MCF 10A (cell line): ENCODE measurements at regions not wholly inside any gene's neighbourhood (a gene's known extent, or its start where the extent isn't known, plus 50 kb on each side); places are given as distances from the start of the nearest gene placed in this dataset.
A peak's percentile ranks its signal among the peaks of the same experiment; 100 is the strongest.

Experiments used
- BruUV-seq: library from RNA; stranded (reverse); fragments of 400-500 nt; replicated peaks from 2 replicates; lab custom pipeline; 2021; lab: Mats Ljungman, UMichigan
- CTCF ChIA-PET: fragments of 300-600 bp; sonication (Branson Sonifier 250); formaldehyde crosslinking; extraction: SDS; loops from one replicate; lab custom pipeline; 2021; ENCODE audit warnings: antibody characterized with exemption, inconsistent platforms; lab: Yijun Ruan, JAX
- POLR2A ChIA-PET: fragments of 300-600, 350-650 bp; sonication (Branson Sonifier 250); formaldehyde crosslinking; extraction: SDS; loops from one replicate; lab custom pipeline; 2020; ENCODE audit warnings: antibody characterized with exemption, inconsistent platforms; lab: Yijun Ruan, JAX
- DNase-seq: peaks from one replicate; pipeline ENCODE4 v3.0.0-alpha.2; 2018; ENCODE audit not compliant: unreplicated experiment
- H3K27ac Mint-ChIP-seq: one replicate; pipeline ENCODE4 v1.8.0; 2022; ENCODE audit warnings: mild to moderate bottlenecking, low read depth, mixed read lengths; ENCODE audit not compliant: unreplicated experiment
- H3K27me3 Mint-ChIP-seq: one replicate; pipeline ENCODE4 v1.8.0; 2022; ENCODE audit warnings: mixed read lengths; ENCODE audit not compliant: insufficient read depth, unreplicated experiment
- H3K36me3 Mint-ChIP-seq: one replicate; pipeline ENCODE4 v1.8.0; 2022; ENCODE audit warnings: mild to moderate bottlenecking, moderate library complexity, mixed read lengths; ENCODE audit not compliant: insufficient read depth, unreplicated experiment
- H3K4me1 Mint-ChIP-seq: one replicate; pipeline ENCODE4 v1.8.0; 2022; ENCODE audit warnings: mixed read lengths; ENCODE audit not compliant: insufficient read depth, unreplicated experiment
- H3K4me3 Mint-ChIP-seq: one replicate; pipeline ENCODE4 v1.8.0; 2022; ENCODE audit warnings: mild to moderate bottlenecking, moderate library complexity, mixed read lengths; ENCODE audit not compliant: unreplicated experiment
- H3K9me3 Mint-ChIP-seq: one replicate; pipeline ENCODE4 v1.8.0; 2022; ENCODE audit warnings: mixed read lengths; ENCODE audit not compliant: unreplicated experiment
- CTCF ChIP-seq: fragments of 200-600 bp; IDR thresholded peaks from one replicate; pipeline ENCODE4 v1.8.0; 2022; ENCODE audit warnings: antibody characterized with exemption, mild to moderate bottlenecking; ENCODE audit not compliant: unreplicated experiment
- intact Hi-C: fragments of 100-400 bp; cut with micrococcal nuclease; formaldehyde crosslinking; loops from 2 replicates; pipeline ENCODE4 v1.14.1; 2022

DNA sequence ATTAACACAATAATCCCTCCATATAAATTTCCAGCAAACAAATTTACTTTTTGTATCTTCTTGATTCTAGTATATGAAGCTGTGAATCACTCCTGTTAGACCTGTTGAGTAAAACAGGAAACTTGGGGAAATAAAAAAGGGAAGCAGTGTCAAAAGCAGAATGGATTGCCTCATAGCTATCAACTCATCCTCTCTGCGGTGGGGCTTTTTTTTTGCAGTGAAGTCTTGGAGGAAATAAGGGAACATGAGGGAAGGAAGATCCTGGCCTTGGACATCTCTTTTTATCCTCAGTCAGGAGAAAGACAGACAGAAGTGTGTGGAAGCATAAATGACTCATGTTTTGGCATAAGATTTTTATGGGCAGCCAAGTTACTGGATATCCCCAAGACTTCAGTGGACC lies 332.5 kb downstream of the TFAP2A start:
- Mint-ChIP-seq H3K36me3 (no peaks in the 10 kb centered on the region), H3K4me1 (peaks cover 49% of the 10 kb centered on the region), H3K4me3 (no peak overlapping the region), H3K27me3 (no peaks in the 10 kb centered on the region), H3K9me3 (no peaks in the 10 kb centered on the region), H3K27ac (peak overlapping the region; percentile 33)
- CTCF ChIA-PET, result interaction anchor here (0.5 to 1.4 kb wide), 11 partner anchors 116 to 831 kb away, joined by 3 to 7 read pairs (median 3); partner anchors contain the start of gene TFAP2A
- no peak for TF ChIP-seq CTCF
- intact Hi-C loops, result loop anchor here (5.0 kb wide), 4 partner anchors 155 to 1100 kb away; no protein-coding TSS in a partner anchor
- POLR2A ChIA-PET, result interaction anchor here (0.6 to 8.8 kb wide), 10 partner anchors 50 to 346 kb away, joined by 3 to 103 read pairs (median 4); partner anchors contain the start of gene TFAP2A
- DNase-seq, result peak; percentile 71
- no TSS peak for BruUV-seq

GRCh38 chr6:10081957-10082356 lies 332.9 kb downstream of the TFAP2A start:
- intact Hi-C loops, result loop anchor here (5.0 kb wide), 4 partner anchors 155 to 1100 kb away; no protein-coding TSS in a partner anchor
- no peak overlapping the region for H3K4me3 Mint-ChIP-seq
- CTCF ChIA-PET, result interaction anchor here (0.6 to 1.2 kb wide), 9 partner anchors 116 to 1223 kb away, joined by 3 to 7 read pairs (median 3); no protein-coding TSS in a partner anchor
- no peak for TF ChIP-seq CTCF
- no peaks in the 10 kb centered on the region for H3K27me3 Mint-ChIP-seq
- H3K27ac Mint-ChIP-seq, result peak overlapping the region; percentile 53
- no peaks in the 10 kb centered on the region for H3K36me3 Mint-ChIP-seq
- no peak for DNase-seq
- POLR2A ChIA-PET, result interaction anchor here (0.6 to 8.8 kb wide), 5 partner anchors 50 to 346 kb away, joined by 3 to 103 read pairs (median 4); partner anchors contain the start of gene TFAP2A
- BruUV-seq, result no TSS peak
- no peaks in the 10 kb centered on the region for H3K9me3 Mint-ChIP-seq
- peaks cover 49% of the 10 kb centered on the region for H3K4me1 Mint-ChIP-seq

GRCh38 chr6:10081075-10081474 lies 333.8 kb downstream of the TFAP2A start:
- no peak for TF ChIP-seq CTCF
- Mint-ChIP-seq H3K4me1 (peaks cover 49% of the 10 kb centered on the region), H3K4me3 (no peak overlapping the region), H3K9me3 (no peaks in the 10 kb centered on the region), H3K27ac (peak overlapping the region; percentile 53), H3K27me3 (no peaks in the 10 kb centered on the region), H3K36me3 (no peaks in the 10 kb centered on the region)
- no TSS peak for BruUV-seq
- ChIA-PET POLR2A (interaction anchor here (0.6 to 8.8 kb wide), 3 partner anchors 329 to 361 kb away, joined by 4 to 103 read pairs (median 22); partner anchors contain the start of gene TFAP2A), CTCF (no interaction called here)
- intact Hi-C loops, result loop anchor here (5.0 kb wide), 4 partner anchors 156 to 1099 kb away; no protein-coding TSS in a partner anchor
- no peak for DNase-seq

- no peaks in the 10 kb centered on the region for H3K9me3 Mint-ChIP-seq
- no peak for TF ChIP-seq CTCF
- ChIA-PET CTCF (interaction anchor here (0.6 kb wide), 1 partner anchor 320 kb away, joined by 3 read pairs; no protein-coding TSS in a partner anchor), POLR2A (interaction anchor here (8.8 kb wide), 1 partner anchor 330 kb away, joined by 103 read pairs; the partner anchor contains the start of gene TFAP2A)
- peak overlapping the region; percentile 53 for H3K27ac Mint-ChIP-seq
- no TSS peak for BruUV-seq
- H3K4me3 Mint-ChIP-seq, result no peak overlapping the region
- DNase-seq, result no peak
- no peaks in the 10 kb centered on the region for H3K27me3 Mint-ChIP-seq
- intact Hi-C loops, result loop anchor here (5.0 kb wide), 4 partner anchors 157 to 1098 kb away; no protein-coding TSS in a partner anchor
- H3K4me1 Mint-ChIP-seq, result peaks cover 45% of the 10 kb centered on the region
- no peaks in the 10 kb centered on the region for H3K36me3 Mint-ChIP-seq
Measured at GRCh38 chr6:10080561-10080960, 334.3 kb downstream of the TFAP2A start.
